PC-3 (cell line): ENCODE measurements at regions not wholly inside any gene's neighbourhood (a gene's known extent, or its start where the extent isn't known, plus 50 kb on each side); places are given as distances from the start of the nearest gene placed in this dataset.

ENCODE experiments used
- ATAC-seq: fragments of 200-7000 bp; cut with Tn5 transposase; 2 replicates; pipeline ENCODE4 v1.9.1; 2020; ENCODE audit warnings: mild to moderate bottlenecking, moderate library complexity
- BruUV-seq: library from RNA; stranded (reverse); fragments of 400-500 nt; replicated peaks from 2 replicates; lab custom pipeline; 2021; lab: Mats Ljungman, UMichigan
- CTCF ChIA-PET: fragments of 300-600 bp; sonication (Branson Sonifier 250); formaldehyde crosslinking; loops from one replicate; lab custom pipeline; 2022; ENCODE audit warnings: antibody characterized with exemption; lab: Charles Lee
- POLR2A ChIA-PET: fragments of 300-600 bp; sonication (Branson Sonifier 250); formaldehyde crosslinking; loops from one replicate; lab custom pipeline; 2022; ENCODE audit warnings: antibody characterized with exemption; ENCODE audit not compliant: unreplicated experiment; lab: Charles Lee
- DNase-seq: peaks from one replicate; pipeline ENCODE4 v3.0.0-alpha.2; 2015
- H2AFZ ChIP-seq: fragments of 300-600 bp; sonication (generic); 2 replicates; pipeline ENCODE4 v1.6.0; 2016; ENCODE audit warnings: antibody characterized with exemption, low read length
- H3F3A ChIP-seq: fragments of 300-600 bp; sonication (generic); one replicate; pipeline ENCODE4 v1.6.0; 2017; ENCODE audit warnings: antibody characterized with exemption, low read length, control low read depth, mild to moderate bottlenecking; ENCODE audit not compliant: unreplicated experiment
- H3K27ac ChIP-seq: fragments of 300-600 bp; sonication (generic); 2 replicates; pipeline ENCODE4 v1.5.1; 2016; ENCODE audit warnings: mild to moderate bottlenecking, low read length
- H3K27me3 ChIP-seq: fragments of 300-600 bp; sonication (generic); 2 replicates; pipeline ENCODE4 v1.6.1; 2016; ENCODE audit warnings: low read length, mixed read lengths
- H3K36me3 ChIP-seq: fragments of 300-600 bp; sonication (generic); 2 replicates; pipeline ENCODE4 v1.6.1; 2016; ENCODE audit warnings: low read depth, mixed run types, low read length, mixed read lengths
- H3K4me1 ChIP-seq: fragments of 300-600 bp; sonication (generic); 2 replicates; pipeline ENCODE4 v1.5.1; 2016; ENCODE audit warnings: low read length; ENCODE audit not compliant: insufficient read depth
- H3K4me2 ChIP-seq: fragments of 300-600 bp; sonication (generic); 2 replicates; pipeline ENCODE4 v1.6.0; 2016; ENCODE audit warnings: low read length
- H3K4me3 ChIP-seq: fragments of 300-600 bp; sonication (generic); 2 replicates; pipeline ENCODE4 v1.5.1; 2016; ENCODE audit warnings: mild to moderate bottlenecking, low read length, mixed read lengths
- H3K79me2 ChIP-seq: fragments of 300-600 bp; sonication (generic); 2 replicates; pipeline ENCODE4 v1.6.1; 2017; ENCODE audit warnings: low read length, mixed read lengths
- H3K9ac ChIP-seq: fragments of 300-600 bp; sonication (generic); 2 replicates; pipeline ENCODE4 v1.6.0; 2016; ENCODE audit warnings: mild to moderate bottlenecking, low read length
- H3K9me2 ChIP-seq: fragments of 300-600 bp; sonication (generic); replicated peaks from 2 replicates; pipeline ENCODE4 v1.6.1; 2016; ENCODE audit warnings: mixed run types, low read length, mixed read lengths
- H3K9me3 ChIP-seq: fragments of 300-600 bp; sonication (generic); 2 replicates; pipeline ENCODE4 v1.6.1; 2016; ENCODE audit warnings: low read length, mixed read lengths
- H4K20me1 ChIP-seq: fragments of 300-600 bp; sonication (generic); 2 replicates; pipeline ENCODE4 v1.6.1; 2016; ENCODE audit warnings: low read length, mixed read lengths
- CTCF ChIP-seq: fragments of 300-600 bp; sonication (generic); conservative IDR thresholded peaks from 2 replicates; pipeline ENCODE4 v1.5.1; 2017; ENCODE audit warnings: antibody characterized with exemption, low read depth, mild to moderate bottlenecking, low read length
- EZH2 ChIP-seq: fragments of 300-600 bp; sonication (generic); IDR thresholded peaks from one replicate; pipeline ENCODE4 v1.6.1; 2017; ENCODE audit warnings: antibody characterized with exemption, mild to moderate bottlenecking, low read length; ENCODE audit not compliant: unreplicated experiment
- EZH2phosphoT487 ChIP-seq: fragments of 300-600 bp; sonication (generic); IDR thresholded peaks from 2 replicates; pipeline ENCODE4 v1.6.1; 2018; ENCODE audit warnings: mild to moderate bottlenecking, antibody characterized with exemption, low read length, borderline replicate concordance
- intact Hi-C: fragments of 100-400 bp; cut with micrococcal nuclease; formaldehyde crosslinking; loops from 2 replicates; pipeline ENCODE4 v1.9.0; 2023

- H3K36me3 ChIP-seq, result no peaks in the 10 kb centered on the region
- intact Hi-C loops, result no loop called here
- H4K20me1 ChIP-seq, result no peaks in the 10 kb centered on the region
- no peaks in the 10 kb centered on the region for H3K4me1 ChIP-seq
- DNase-seq, result peak; percentile 25
- H3K9me2 ChIP-seq, result no peaks in the 10 kb centered on the region
- no peak overlapping the region for H3K4me2 ChIP-seq
- no peaks in the 10 kb centered on the region for H3K79me2 ChIP-seq
- CTCF ChIA-PET, result no interaction called here
- no peaks in the 10 kb centered on the region for H3K27me3 ChIP-seq
- POLR2A ChIA-PET, result no interaction called here
- H3K27ac ChIP-seq, result no peak overlapping the region
- no peak for ATAC-seq
- no peaks in the 10 kb centered on the region for H3K9me3 ChIP-seq
- no TSS peak for BruUV-seq
- no peaks in the 10 kb centered on the region for H3F3A ChIP-seq
- no peak for TF ChIP-seq EZH2
- TF ChIP-seq EZH2phosphoT487, result no peak
- TF ChIP-seq CTCF, result no peak
- no peak overlapping the region for H3K9ac ChIP-seq
- no peak overlapping the region for H2AFZ ChIP-seq
- no peak overlapping the region for H3K4me3 ChIP-seq
Observed at GRCh38 chr16:8370374-8371270, 219.7 kb downstream of the TMEM114 start.

GRCh38 chr16:8358937-8359336 is 231.4 kb downstream of the TMEM114 start:
- Histone ChIP-seq H2AFZ (no peak overlapping the region), H4K20me1 (no peaks in the 10 kb centered on the region), H3K79me2 (no peaks in the 10 kb centered on the region), H3F3A (no peaks in the 10 kb centered on the region), H3K9me3 (no peaks in the 10 kb centered on the region), H3K27me3 (no peaks in the 10 kb centered on the region), H3K9ac (no peak overlapping the region), H3K36me3 (no peaks in the 10 kb centered on the region), H3K27ac (no peak overlapping the region), H3K4me1 (no peaks in the 10 kb centered on the region), H3K9me2 (no peaks in the 10 kb centered on the region), H3K4me2 (no peak overlapping the region), H3K4me3 (no peak overlapping the region)
- TF ChIP-seq EZH2, result no peak
- no peak for TF ChIP-seq CTCF
- TF ChIP-seq EZH2phosphoT487, result no peak
- BruUV-seq, result no TSS peak
- POLR2A ChIA-PET, result no interaction called here
- ATAC-seq (no peak), DNase-seq (no peak)
- intact Hi-C loops, result no loop called here
- CTCF ChIA-PET, result no interaction called here

GRCh38 chr16:8355675-8356074 is 234.6 kb downstream of the TMEM114 start:
- Histone ChIP-seq H3K9ac (no peak overlapping the region), H3K36me3 (no peaks in the 10 kb centered on the region), H3K27me3 (no peaks in the 10 kb centered on the region), H3K27ac (no peak overlapping the region), H4K20me1 (no peaks in the 10 kb centered on the region), H2AFZ (no peak overlapping the region), H3F3A (no peaks in the 10 kb centered on the region), H3K4me2 (no peak overlapping the region), H3K4me3 (no peak overlapping the region), H3K9me3 (no peaks in the 10 kb centered on the region), H3K79me2 (no peaks in the 10 kb centered on the region), H3K9me2 (no peaks in the 10 kb centered on the region), H3K4me1 (no peaks in the 10 kb centered on the region)
- POLR2A ChIA-PET, result no interaction called here
- no peak for ATAC-seq
- TF ChIP-seq EZH2 (no peak), CTCF (0 out of 2 replicates have a peak, but pooled peaks have one; percentile 8)
- CTCF ChIA-PET, result no interaction called here
- DNase-seq, result no peak
- intact Hi-C loops, result no loop called here
- no TSS peak for BruUV-seq
